Nephron progenitor cell (in vitro differentiated cells): ENCODE measurements at regions not wholly inside any gene's neighbourhood (a gene's known extent, or its start where the extent isn't known, plus 50 kb on each side); places are given as distances from the start of the nearest gene placed in this dataset.

Experiments
- DNase-seq: peaks from one replicate; pipeline ENCODE4 v3.0.0; 2021
- H3K27ac Mint-ChIP-seq: 2 replicates; pipeline ENCODE4 v1.8.0; 2021; ENCODE audit warnings: mild to moderate bottlenecking, moderate library complexity, mixed read lengths
- H3K27me3 Mint-ChIP-seq: 2 replicates; pipeline ENCODE4 v1.8.0; 2021; ENCODE audit warnings: mild to moderate bottlenecking, low read depth, mixed read lengths; ENCODE audit not compliant: poor library complexity
- H3K36me3 Mint-ChIP-seq: 2 replicates; pipeline ENCODE4 v1.8.0; 2021; ENCODE audit warnings: low read depth, mixed read lengths
- H3K4me1 Mint-ChIP-seq: 2 replicates; pipeline ENCODE4 v1.8.0; 2021; ENCODE audit warnings: mixed read lengths
- H3K4me3 Mint-ChIP-seq: 2 replicates; pipeline ENCODE4 v1.8.0; 2021; ENCODE audit warnings: mild to moderate bottlenecking, moderate library complexity, mixed read lengths
- H3K9me3 Mint-ChIP-seq: 2 replicates; pipeline ENCODE4 v1.8.0; 2021; ENCODE audit warnings: mild to moderate bottlenecking, moderate library complexity, mixed read lengths
- CTCF ChIP-seq: fragments of 200-600 bp; sonication (generic); IDR thresholded peaks from 2 replicates; pipeline ENCODE4 v1.5.0; 2021; ENCODE audit warnings: antibody characterized with exemption

DNA sequence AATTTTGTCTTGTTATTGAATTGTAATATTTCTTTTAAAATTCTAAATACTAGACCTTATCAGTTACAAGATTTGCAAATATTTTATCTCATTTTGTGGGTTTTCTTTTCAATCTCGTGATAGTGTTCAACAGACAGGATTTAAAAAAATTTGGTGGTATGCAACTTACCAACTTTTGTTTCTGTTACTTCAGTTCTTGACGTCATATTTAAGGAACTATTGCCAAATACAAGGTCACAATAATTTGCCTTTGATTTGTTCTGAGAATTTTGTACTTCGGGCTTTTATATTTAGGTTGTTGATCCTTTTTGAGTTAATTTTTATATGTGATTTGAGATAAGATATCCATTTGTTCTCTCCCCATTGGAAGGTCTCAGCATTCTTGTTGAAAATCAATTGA, 876.6 kb downstream of the DCDC2C start:
- TF ChIP-seq CTCF = no peak
- no peaks in the 10 kb centered on the region for H3K36me3 Mint-ChIP-seq
- H3K4me3 Mint-ChIP-seq = no peak overlapping the region
- H3K4me1 Mint-ChIP-seq = no peaks in the 10 kb centered on the region
- peaks cover 15% of the 10 kb centered on the region for H3K9me3 Mint-ChIP-seq
- DNase-seq = no peak
- H3K27ac Mint-ChIP-seq = no peak overlapping the region
- no peaks in the 10 kb centered on the region for H3K27me3 Mint-ChIP-seq

DNA sequence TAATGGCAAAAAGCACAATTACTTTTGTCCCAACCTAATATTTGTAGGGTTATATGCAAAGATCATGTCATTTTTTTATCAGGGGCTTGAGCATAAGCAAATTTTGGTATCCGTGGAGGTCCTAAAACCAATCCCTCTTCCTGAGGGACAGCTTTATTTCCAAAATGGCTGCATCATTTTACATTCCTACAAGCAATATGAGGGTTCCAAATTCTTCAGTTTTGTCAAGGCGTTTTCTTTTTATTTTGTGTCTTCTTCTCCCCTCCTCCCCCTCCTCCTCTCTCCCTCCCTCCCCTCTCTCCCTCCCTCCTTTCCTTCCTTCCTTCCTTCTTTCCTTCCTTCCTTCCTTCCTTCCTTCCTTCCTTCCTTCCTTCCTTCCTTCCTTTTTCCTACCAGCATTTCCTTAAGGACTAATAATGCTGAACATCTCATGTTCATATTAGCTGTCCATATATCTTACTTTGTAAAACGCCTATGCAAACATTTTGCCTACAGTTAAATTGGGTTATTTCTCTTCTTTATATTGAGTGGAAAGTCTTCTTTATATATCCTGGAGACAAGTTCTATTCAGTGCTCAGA, 881.8 kb downstream of the DCDC2C start:
- H3K4me1 Mint-ChIP-seq = peaks cover 6% of the 10 kb centered on the region
- DNase-seq = no peak
- H3K4me3 Mint-ChIP-seq = no peak overlapping the region
- peaks cover 2% of the 10 kb centered on the region for H3K9me3 Mint-ChIP-seq
- H3K36me3 Mint-ChIP-seq = no peaks in the 10 kb centered on the region
- H3K27me3 Mint-ChIP-seq = no peaks in the 10 kb centered on the region
- H3K27ac Mint-ChIP-seq = no peak overlapping the region
- TF ChIP-seq CTCF = no peak

GRCh38 chr2:4588606-4589005, 885.2 kb downstream of the DCDC2C start:
- H3K4me3 Mint-ChIP-seq = no peak overlapping the region
- no peak for DNase-seq
- no peaks in the 10 kb centered on the region for H3K9me3 Mint-ChIP-seq
- no peak for TF ChIP-seq CTCF
- H3K4me1 Mint-ChIP-seq = peaks cover 6% of the 10 kb centered on the region
- no peaks in the 10 kb centered on the region for H3K27me3 Mint-ChIP-seq
- no peak overlapping the region for H3K27ac Mint-ChIP-seq
- H3K36me3 Mint-ChIP-seq = no peaks in the 10 kb centered on the region

- Mint-ChIP-seq H3K27me3 (no peaks in the 10 kb centered on the region), H3K27ac (no peak overlapping the region), H3K36me3 (no peaks in the 10 kb centered on the region), H3K4me3 (no peak overlapping the region), H3K9me3 (no peaks in the 10 kb centered on the region), H3K4me1 (peaks cover 6% of the 10 kb centered on the region)
- no peak for DNase-seq
- no peak for TF ChIP-seq CTCF
Measured at GRCh38 chr2:4591261-4591660, 887.9 kb downstream of the DCDC2C start.

- no peaks in the 10 kb centered on the region for H3K36me3 Mint-ChIP-seq
- peaks cover 8% of the 10 kb centered on the region for H3K27me3 Mint-ChIP-seq
- H3K4me3 Mint-ChIP-seq = no peak overlapping the region
- no peaks in the 10 kb centered on the region for H3K4me1 Mint-ChIP-seq
- DNase-seq = no peak
- no peak for TF ChIP-seq CTCF
- H3K27ac Mint-ChIP-seq = no peak overlapping the region
- no peaks in the 10 kb centered on the region for H3K9me3 Mint-ChIP-seq
Measured at GRCh38 chr2:4597400-4597799, 894.0 kb downstream of the DCDC2C start.

DNA sequence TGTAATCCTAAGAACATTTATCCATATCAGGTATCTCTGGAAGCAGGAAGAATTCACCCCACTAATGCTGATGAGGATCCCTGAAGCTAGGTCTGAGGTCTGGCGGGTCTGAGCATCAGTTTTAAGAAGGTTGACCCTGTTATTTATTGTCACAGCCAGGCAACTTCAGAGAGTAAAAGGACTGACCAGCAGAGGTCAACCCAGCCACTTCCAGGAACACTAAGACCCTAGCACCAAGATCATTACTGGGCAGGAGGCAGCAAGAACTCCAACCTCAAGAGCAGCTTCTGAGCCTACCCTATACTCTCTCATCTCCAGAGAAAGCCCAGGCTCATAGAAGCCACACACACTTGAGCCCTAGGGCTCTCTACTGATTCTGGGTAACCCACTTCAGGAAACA, 901.4 kb downstream of the DCDC2C start:
- no peaks in the 10 kb centered on the region for H3K36me3 Mint-ChIP-seq
- no peaks in the 10 kb centered on the region for H3K27me3 Mint-ChIP-seq
- no peak for DNase-seq
- no peaks in the 10 kb centered on the region for H3K4me1 Mint-ChIP-seq
- H3K27ac Mint-ChIP-seq = no peak overlapping the region
- no peak overlapping the region for H3K4me3 Mint-ChIP-seq
- H3K9me3 Mint-ChIP-seq = no peaks in the 10 kb centered on the region
- peak; percentile 16 for TF ChIP-seq CTCF
